Left renal pelvis (tissue), 4 donors: ENCODE measurements at regions not wholly inside any gene's neighbourhood (a gene's known extent, or its start where the extent isn't known, plus 50 kb on each side); places are given as distances from the start of the nearest gene placed in this dataset.
"Not testable (repeated sequence)": the region's sequence is repeated elsewhere in the genome, so short reads cannot be mapped to it uniquely, and the experiment has no call there.

ENCODE experiments used
- DNase-seq, 4 donors: peaks; one replicate each; pipeline ENCODE4 v3.0.0-alpha.2; 2013; ENCODE audit warnings: low read depth in 4 of 4, low spot score in 3 of 4

DNA sequence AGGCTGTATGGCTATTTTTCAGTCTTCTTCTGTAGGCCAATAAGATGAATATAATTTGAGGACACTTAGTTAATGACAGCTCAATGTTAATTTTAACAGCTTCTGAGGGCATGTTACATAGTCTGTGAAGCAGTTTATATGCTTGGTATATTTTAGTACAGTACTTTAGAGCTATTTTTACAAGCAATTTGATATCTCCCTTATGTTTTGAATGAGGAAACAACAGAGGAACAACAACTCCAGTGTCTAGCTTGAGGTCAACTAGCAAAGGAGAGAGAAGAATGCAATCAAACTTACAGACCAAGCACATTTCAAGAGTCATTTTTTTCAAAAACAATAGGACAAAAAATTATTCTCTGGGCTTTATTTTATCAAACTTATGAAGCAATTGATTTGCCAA is 469.1 kb upstream of the DCN start:
- DNase-seq = no peak

GRCh38 chr12:91643763-91644162 is 461.1 kb upstream of the DCN start:
- no peak for DNase-seq

DNA sequence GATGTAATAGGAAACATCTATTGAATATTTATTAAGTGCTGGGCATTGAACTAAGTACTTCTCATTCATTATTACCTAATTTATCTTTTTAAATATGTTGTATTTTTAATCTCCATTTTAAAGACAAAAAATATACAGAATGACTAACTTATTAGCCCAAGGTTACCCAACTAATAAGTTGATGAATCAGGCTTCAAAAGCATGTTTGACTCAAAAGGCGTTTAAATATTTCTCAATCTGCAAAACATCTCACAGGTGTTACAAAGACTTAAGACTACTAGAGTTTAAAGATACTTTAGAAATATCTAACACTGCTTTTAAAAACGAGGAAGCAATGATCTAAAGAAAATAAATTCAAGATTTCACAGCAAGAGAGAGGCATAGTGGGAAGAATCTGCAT is 457.4 kb upstream of the DCN start:
- DNase-seq = no peak

DNA sequence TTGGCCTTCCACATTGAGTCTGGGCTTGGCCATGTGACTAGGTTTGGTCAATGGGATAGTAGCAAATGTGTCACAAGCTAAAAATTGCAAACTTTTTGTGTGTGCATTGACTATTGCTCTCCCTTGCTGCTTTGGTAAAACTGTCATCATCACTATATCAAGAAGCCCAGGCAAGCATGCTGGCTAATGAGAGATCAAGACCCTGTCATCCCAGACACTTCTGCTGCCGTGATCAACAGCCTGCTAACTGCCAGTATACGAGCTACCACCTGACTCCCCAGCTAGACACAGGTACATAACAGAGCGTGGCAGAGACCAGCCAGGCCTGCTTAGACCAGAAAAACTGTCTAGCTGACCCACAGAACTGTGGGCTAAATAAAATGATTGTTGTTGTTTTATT is 456.7 kb upstream of the DCN start:
- DNase-seq = no peak

GRCh38 chr12:91637789-91638624 is 455.4 kb upstream of the DCN start:
- no peak for DNase-seq

DNA sequence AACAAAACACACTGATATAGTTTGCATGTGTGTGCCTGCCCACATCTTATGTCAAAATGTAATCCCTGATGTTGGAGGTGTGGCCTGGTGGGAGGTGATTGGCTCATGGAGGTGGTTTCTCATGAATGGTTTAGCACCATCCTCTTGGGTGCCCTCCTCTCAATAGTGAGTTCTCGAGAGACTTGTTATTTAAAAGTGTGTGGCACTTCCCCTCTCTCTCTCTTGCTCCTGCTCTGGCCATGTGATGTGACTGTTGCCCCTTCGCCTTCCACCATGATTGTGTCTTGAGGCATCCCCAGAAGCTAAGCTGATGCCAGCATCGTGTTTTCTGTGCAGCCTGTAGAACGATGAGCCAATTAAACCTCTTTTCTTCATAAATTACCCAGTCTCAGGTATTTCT is 454.1 kb upstream of the DCN start:
- DNase-seq = no peak

- not testable (repeated sequence) for DNase-seq
These were observed 451.7 kb upstream of the DCN start for GRCh38 chr12:91634386-91634713.

GRCh38 chr12:91633734-91634357 is 451.2 kb upstream of the DCN start:
- no peak for DNase-seq

DNA sequence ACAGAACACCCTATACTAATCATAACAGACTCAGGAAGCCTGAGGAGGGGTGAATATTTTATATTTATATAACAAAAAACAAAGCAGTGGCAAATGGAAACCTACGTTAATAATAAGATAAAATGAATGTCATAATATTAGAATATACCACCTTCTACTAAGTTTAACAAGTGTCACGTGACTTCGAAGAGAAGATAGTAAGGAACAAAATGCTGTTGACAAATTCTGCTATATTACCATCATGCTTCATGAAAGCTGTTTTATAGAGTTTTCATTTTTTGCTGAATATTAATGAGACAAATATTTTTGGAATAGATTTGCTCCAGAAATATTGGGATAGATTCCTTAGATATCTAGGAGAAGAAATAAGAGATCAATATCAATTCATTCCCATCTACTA is 450.6 kb upstream of the DCN start:
- no peak for DNase-seq

DNA sequence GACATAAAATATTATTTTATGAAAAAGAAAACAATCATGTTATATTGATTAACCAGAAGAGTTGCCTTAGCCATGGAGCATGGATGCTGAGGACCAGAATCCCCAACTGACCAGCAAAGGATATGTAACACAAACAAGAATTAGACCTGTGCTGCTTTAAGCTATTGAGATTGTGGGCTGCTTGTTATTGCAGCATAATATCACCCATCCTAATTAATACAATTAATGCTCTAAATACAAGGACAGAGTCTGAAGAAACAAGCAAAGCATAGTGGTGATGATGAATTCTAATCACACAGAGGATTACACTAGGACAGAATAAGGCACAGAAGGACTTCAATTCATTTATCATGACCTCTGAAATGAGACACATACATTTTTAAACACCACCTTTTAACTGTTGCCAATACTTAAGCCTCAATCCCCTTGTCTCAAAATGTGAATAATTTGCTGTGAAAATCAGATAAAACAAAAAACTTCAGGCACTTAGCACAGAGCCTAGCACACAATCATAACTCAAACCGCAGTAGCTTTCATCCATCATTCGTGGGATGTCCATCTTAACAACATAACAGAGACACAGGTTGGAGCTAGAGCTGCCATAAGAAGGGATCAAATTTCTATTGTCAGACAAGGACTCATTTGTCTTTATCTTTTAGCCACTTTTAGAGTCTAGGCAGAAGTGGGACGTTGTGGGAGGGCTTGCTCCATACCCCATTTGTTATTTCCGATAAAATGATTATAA is 449.6 kb upstream of the DCN start:
- no peak for DNase-seq

GRCh38 chr12:91630596-91631293 is 448.1 kb upstream of the DCN start:
- no peak for DNase-seq

GRCh38 chr12:91630083-91630482 is 447.5 kb upstream of the DCN start:
- DNase-seq = no peak

DNA sequence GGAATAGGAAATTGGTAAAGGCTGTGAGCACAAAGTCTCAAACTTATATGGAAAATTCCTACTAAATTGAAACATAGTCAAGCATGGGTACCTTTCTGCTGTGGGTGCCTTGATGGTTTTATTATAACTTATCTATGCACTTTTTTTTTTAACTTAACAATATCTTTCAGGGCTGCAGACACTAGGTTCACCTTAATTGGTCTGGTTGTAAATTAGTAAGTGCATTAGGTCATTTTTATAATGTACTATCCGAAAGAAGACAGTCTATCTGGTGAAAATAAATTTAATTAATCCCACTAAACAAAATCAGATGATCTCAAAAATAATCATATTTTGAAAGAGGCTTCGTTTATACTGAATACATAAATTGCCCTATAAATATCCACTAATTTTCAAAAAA is 446.8 kb upstream of the DCN start:
- DNase-seq = no peak

GRCh38 chr12:91628656-91629055 is 446.0 kb upstream of the DCN start:
- no peak for DNase-seq

GRCh38 chr12:91627225-91627624 is 444.6 kb upstream of the DCN start:
- no peak for DNase-seq

GRCh38 chr12:91622981-91623380 is 440.4 kb upstream of the DCN start:
- DNase-seq = no peak

- DNase-seq = no peak
These were observed 439.4 kb upstream of the DCN start for GRCh38 chr12:91622037-91622436.

DNA sequence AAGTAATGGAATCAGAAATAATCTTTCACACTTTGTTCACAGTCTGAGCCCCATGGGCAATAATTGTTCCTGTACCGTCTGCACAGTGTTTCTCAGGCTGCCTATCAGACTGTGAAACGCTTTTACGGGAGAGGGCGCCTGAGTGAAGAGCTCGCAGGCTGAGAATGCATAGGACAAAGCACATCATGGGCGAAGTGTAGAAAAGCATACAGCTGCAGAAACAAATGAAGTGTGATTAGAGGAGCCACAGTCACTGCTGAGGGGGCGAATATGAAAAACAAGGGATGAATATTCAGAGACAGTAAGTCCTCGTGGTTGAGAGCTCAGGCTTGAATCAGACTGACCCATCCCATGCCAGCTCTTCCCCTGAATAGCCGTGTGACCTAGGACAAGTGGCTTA is 438.4 kb upstream of the DCN start:
- DNase-seq = peak in 2 of 4 donors; percentile 14 to 25

DNA sequence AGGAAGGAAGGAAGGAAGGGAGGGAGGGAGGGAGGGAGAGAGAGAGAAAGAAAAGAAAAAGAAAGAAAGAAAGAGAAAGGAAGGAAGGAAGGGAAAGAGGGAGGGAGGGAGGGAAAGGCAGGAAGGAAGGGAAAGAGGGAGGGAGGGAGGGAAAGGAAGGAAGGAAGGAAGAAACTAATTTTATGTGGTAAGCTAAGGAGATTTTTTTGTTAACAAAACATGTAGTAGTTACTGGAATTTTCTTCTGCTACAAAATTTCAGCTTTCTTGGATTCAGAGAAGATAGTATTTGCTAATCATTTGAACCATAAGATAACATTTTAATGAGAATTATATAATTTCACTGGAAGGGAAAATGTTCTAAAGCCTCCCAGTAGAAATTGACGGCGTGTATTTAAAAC is 437.8 kb upstream of the DCN start:
- DNase-seq = no peak

DNA sequence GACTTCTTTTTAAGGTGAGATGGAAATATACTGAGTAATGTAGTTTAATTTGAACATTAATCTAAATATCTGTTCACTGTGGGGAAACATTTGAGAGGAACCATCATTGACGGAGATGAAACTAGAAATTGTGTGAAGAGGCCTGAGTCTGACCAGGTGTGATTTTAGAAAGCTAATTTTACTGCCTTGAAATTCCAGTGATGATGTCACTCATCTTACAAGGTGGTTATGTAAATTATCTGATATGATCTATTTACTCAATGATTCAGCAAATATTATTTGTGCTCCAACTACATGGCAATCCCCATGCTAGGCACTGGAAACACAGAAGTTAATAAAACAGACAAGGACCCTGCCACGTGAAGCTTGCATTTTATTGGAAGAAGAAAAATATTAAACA is 435.7 kb upstream of the DCN start:
- no peak for DNase-seq

DNA sequence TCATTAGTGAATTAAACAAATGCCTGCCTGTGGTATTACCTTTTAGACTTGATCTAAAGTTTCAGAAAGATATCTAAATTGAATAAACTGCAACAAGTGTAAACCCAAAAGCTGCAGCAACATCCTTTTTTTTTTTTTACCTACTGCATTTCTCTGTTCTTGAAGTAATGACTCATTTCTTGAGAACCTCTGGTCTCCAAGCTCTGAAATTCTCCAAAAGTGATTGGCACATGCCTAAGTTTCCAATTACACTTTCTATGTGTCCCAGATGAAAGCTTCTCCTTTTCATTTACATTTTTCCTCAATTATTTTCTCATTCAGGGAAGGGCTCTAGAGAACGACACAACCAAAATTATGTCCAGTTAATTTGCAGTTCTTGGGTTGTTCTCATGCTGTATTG is 435.2 kb upstream of the DCN start:
- no peak for DNase-seq
